ENCODE measurements at regions not wholly inside any gene's neighbourhood (a gene's known extent, or its start where the extent isn't known, plus 50 kb on each side); places are given as distances from the start of the nearest gene placed in this dataset.

- no peak for DNase-seq
Measured at GRCh38 chr11:91730620-91731019, 494.0 kb upstream of the FAT3 start.

DNA sequence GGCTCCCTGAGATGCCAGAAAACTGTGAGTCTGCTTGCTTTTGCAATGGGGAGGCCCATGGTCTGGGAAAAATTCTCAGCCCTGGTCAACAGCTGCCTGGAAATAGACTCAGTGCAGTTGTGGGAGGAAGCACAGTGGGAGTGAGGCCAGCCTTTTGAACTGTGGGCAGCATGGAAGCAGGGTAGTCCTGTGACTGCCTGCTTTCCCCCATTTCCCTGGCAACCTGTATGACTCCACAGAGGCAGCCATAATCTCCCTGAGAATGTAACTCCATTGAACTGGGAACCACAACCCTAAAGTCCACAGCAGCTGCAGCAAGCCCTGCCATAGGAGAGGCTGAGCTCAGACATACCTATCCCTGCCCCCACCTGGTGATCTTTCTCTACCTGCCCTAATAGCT lies 494.6 kb upstream of the FAT3 start:
- DNase-seq = no peak

GRCh38 chr11:91717169-91717568 lies 507.4 kb upstream of the FAT3 start:
- DNase-seq = no peak

GRCh38 chr11:91707652-91708482 lies 516.8 kb upstream of the FAT3 start:
- DNase-seq = no peak

GRCh38 chr11:91703042-91703441 lies 521.6 kb upstream of the FAT3 start:
- no peak for DNase-seq

DNA sequence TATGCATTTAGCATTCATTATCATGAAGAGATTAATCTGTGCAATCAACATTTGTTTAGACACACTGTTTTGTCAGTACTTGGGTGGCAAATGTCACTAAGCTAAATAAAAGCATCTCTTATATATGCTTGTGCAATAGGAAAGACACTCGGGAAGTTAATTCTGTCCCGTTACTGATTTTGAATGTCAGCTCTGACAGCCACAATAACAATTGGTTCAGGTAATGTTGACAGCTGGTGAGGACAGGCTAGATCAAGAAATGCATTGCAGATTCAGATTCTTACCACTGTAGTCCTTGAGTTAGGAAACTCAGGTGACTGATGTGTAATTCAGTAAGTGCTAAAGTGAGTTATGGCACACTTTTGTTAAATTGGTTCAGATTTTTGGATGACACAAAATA lies 523.8 kb upstream of the FAT3 start:
- no peak for DNase-seq

- DNase-seq = no peak
Measured at GRCh38 chr11:91698845-91699244, 525.8 kb upstream of the FAT3 start.

DNA sequence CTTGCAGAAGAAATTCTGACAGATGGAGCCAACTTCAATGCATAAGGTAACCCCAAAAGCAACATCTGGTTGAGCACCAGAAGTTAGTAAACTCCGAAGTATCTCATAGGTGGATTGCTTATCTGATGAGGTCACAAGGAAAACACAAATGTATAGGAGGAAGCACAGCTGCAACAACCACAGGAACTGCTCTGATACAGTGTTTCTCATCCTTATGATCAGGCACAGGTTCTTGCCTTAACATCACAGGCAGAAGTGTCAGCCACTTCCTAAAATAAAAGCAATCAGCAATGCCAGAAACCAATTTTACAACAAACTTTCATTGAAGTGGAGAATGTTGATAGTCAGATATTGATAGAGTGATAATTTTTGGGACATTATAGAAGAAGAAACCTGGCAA lies 530.3 kb upstream of the FAT3 start:
- no peak for DNase-seq

GRCh38 chr11:91691872-91692271 lies 532.7 kb upstream of the FAT3 start:
- no peak for DNase-seq

GRCh38 chr11:91688672-91689071 lies 535.9 kb upstream of the FAT3 start:
- DNase-seq = no peak

DNA sequence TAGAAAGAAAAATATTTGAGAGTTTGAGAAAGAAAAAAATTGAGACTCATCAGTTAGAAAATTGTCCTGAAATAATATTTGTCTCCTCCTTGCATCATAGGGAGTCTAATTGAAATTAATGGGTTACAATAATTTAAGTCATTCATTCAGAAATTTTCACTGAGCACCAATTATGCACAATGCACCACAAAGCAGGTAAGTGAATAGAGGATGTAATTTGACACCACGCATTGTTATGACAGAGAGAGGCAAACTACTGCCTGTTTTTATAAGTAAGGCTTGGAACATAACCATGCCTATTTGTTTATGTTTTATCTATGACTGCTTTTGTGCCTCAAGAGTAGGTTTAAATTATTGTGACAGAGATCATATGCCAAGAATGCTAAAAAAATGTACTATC lies 537.9 kb upstream of the FAT3 start:
- DNase-seq = peak; percentile 1

DNA sequence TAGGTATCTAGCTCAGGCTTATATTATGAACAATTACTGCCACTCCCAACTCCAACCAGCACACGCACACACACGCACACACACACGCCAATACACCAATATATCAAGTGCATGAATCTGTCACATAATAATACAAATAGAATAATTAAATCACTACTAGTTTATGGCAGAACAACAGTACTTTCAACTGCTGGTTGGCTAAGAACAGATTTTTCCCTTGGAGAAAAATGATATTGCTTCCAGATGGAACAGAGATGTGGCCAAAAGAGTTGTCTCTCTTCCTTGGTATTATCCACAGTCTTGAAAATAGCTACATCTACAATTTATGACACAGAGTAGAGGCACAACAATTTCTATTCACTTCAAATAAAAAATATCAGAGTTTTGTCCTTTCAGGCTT lies 538.3 kb upstream of the FAT3 start:
- no peak for DNase-seq

GRCh38 chr11:91673705-91674104 lies 550.9 kb upstream of the FAT3 start:
- no peak for DNase-seq

- no peak for DNase-seq
Measured at GRCh38 chr11:91664521-91664920, 560.1 kb upstream of the FAT3 start.

- DNase-seq = no peak
Measured at GRCh38 chr11:91660036-91660435, 564.6 kb upstream of the FAT3 start.

DNA sequence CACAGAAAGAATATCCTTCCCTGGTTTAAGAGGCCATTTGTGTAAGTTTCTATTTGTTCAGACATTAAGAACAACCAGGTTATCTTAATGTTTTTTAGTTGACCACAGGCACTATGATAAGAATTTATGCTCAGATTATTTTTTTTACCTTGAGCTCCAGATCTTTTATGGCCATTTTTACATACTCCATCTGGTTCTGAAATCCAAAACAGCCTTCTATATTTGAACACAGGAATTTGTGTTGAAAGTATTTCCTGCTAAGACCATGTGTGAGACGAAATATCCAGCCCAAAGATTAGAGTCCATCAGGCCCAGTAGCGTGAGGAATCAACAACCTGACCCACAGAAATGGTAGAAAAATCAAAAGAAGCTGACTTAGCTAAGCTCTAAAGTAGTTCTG lies 569.9 kb upstream of the FAT3 start:
- DNase-seq = no peak

GRCh38 chr11:91653079-91653754 lies 571.4 kb upstream of the FAT3 start:
- no peak for DNase-seq

DNA sequence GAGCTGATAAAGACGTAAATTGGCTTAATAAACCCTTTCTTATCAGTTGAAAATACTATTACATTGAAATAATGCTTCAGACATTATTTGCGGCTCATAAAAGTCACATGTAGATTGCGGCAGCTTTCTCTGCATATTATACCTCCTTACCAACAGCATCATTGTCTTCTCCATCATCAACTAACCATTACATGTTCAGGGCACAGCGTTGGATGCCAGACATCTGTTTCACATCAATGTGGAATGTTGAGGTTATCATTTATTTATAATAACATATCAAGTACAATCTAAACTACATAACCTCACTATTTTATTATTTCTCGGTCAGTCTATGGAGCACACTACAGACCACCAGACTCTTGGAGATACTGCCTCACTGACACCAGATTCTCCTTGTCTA lies 573.8 kb upstream of the FAT3 start:
- DNase-seq = no peak

DNA sequence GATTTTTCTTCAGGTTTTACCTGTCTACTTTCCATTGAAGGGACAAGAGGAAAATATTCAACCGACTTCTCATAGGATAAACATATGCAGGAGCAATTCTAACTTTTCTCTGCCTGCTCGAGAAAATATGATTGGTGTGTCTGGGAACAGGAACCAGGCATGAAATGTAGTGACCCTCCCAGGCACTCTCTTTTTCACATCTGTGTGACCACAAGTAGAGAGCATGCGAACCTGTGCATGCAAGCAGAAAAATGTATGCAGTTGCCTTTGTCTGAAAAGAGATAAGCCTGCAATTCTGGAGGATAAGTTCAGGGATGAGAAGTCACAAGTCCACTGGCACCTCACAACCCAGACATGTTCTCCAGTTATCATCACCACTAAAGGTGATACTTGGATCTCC lies 583.5 kb upstream of the FAT3 start:
- DNase-seq = no peak

GRCh38 chr11:91639359-91639758 lies 585.3 kb upstream of the FAT3 start:
- no peak for DNase-seq

GRCh38 chr11:91630916-91631673 lies 593.5 kb upstream of the FAT3 start:
- DNase-seq = no peak

GRCh38 chr11:91625495-91625894 lies 599.1 kb upstream of the FAT3 start:
- no peak for DNase-seq

GRCh38 chr11:91624021-91624420 lies 600.6 kb upstream of the FAT3 start:
- no peak for DNase-seq

- DNase-seq = peak; percentile 30
Measured at GRCh38 chr11:91608677-91609076, 615.9 kb upstream of the FAT3 start.
